ENCODE measurements at regions not wholly inside any gene's neighbourhood (a gene's known extent, or its start where the extent isn't known, plus 50 kb on each side); places are given as distances from the start of the nearest gene placed in this dataset.

GRCh38 chr6:168247443-168248147, 72.0 kb downstream of the DACT2 start:
- TF ChIP-seq FOS (IDR thresholded peaks at IDR 0.05; ENCODE audit: extremely low read depth, insufficient read length) (no peak), MNT (conservative IDR thresholded peaks at IDR 0.05) (no peak)
